ENCODE measurements at regions not wholly inside any gene's neighbourhood (a gene's known extent, or its start where the extent isn't known, plus 50 kb on each side); places are given as distances from the start of the nearest gene placed in this dataset.

DNA sequence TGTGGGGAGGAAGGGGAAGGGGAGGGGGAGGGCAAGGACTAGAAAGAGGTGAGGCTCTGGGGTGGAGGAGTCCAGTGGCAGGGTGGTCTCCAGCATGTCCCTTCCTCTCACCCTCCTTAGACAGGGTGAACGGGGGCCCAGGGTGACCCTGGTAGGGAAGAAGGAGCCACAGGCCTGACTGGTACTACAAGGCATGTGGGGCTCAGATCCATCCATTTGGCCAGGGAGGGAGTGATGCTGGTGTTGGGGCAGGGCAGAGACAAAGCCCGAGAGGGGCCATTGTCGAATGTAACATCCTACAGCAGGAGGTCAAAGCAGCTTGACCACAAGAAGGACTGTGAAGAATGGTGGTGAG is 69.0 kb upstream of the SHISAL1 start:
- peaks cover 28% of the 10 kb centered on the region for H3K27me3 Mint-ChIP-seq (ENCODE audit: low read depth)

DNA sequence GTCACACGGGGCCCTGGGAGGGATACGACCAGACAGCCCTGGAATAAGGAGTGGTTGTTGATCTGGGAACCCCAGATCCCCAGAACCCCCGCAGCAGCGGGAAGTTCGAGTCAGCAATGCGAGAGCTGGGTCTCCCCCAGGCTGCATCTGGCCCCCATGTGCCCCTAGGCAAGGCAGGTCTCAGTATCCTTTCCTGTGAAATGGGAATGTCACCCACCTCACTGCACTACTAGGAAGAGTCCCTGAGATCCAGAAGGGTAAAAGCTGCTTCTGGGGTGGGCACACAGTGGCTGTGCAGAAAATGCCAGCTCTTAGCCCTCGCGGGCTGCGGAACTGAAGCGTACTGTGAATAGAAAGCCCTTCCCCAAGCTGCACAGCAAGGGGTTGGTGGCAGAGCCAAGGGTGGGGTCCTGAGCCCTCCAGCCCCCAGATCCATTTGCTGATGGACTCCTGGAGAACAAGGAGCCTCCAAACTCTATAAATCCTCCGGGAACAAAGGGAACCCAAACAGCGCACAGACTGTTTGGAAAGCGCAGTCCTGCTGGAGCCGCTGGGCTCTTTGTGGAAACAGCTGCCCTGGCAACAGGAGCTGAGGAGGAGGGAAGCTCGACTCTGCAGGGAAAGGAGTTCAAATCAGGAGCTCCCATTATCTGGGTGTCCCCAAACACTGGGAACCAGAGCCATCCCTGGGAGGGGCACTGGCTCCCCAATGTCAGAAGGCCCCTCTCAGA is 68.2 kb upstream of the SHISAL1 start:
- Mint-ChIP-seq H3K36me3 (no peaks in the 10 kb centered on the region), H3K4me3 (no peak overlapping the region), H3K4me1 (peaks cover 5% of the 10 kb centered on the region), H3K9me3 (peaks cover 19% of the 10 kb centered on the region), H3K27me3 (ENCODE audit: low read depth) (peaks cover 23% of the 10 kb centered on the region), H3K27ac (no peak overlapping the region)
- TF ChIP-seq, protein P1, sequence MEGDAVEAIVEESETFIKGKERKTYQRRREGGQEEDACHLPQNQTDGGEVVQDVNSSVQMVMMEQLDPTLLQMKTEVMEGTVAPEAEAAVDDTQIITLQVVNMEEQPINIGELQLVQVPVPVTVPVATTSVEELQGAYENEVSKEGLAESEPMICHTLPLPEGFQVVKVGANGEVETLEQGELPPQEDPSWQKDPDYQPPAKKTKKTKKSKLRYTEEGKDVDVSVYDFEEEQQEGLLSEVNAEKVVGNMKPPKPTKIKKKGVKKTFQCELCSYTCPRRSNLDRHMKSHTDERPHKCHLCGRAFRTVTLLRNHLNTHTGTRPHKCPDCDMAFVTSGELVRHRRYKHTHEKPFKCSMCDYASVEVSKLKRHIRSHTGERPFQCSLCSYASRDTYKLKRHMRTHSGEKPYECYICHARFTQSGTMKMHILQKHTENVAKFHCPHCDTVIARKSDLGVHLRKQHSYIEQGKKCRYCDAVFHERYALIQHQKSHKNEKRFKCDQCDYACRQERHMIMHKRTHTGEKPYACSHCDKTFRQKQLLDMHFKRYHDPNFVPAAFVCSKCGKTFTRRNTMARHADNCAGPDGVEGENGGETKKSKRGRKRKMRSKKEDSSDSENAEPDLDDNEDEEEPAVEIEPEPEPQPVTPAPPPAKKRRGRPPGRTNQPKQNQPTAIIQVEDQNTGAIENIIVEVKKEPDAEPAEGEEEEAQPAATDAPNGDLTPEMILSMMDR (IDR thresholded peaks at IDR 0.05; ENCODE audit: unreplicated experiment): no peak
- DNase-seq (ENCODE audit: low spot score in 2 of 2, unreplicated experiment in 2 of 2): no peak

More for the DNA sequence above, 69.0 kb upstream of the SHISAL1 start:
- DNase-seq (ENCODE audit: low spot score in 2 of 2, unreplicated experiment in 2 of 2): no peak
- no peak overlapping the region for H3K27ac Mint-ChIP-seq
- no peaks in the 10 kb centered on the region for H3K36me3 Mint-ChIP-seq
- H3K4me3 Mint-ChIP-seq: no peak overlapping the region
- H3K4me1 Mint-ChIP-seq: peaks cover 5% of the 10 kb centered on the region
- TF ChIP-seq, protein P1 (IDR thresholded peaks at IDR 0.05; ENCODE audit: unreplicated experiment): no peak
- peaks cover 12% of the 10 kb centered on the region for H3K9me3 Mint-ChIP-seq

- TF ChIP-seq, protein P1 (IDR thresholded peaks at IDR 0.05; ENCODE audit: unreplicated experiment): no peak
- Mint-ChIP-seq H3K27ac (no peak overlapping the region), H3K36me3 (peaks cover 4% of the 10 kb centered on the region), H3K27me3 (ENCODE audit: low read depth) (peaks cover 23% of the 10 kb centered on the region), H3K9me3 (peaks cover 25% of the 10 kb centered on the region), H3K4me1 (peaks cover 5% of the 10 kb centered on the region), H3K4me3 (no peak overlapping the region)
- DNase-seq (ENCODE audit: low spot score in 2 of 2, unreplicated experiment in 2 of 2): no peak
Measured at GRCh38 chr22:44379817-44380755, 67.3 kb upstream of the SHISAL1 start.

- DNase-seq (ENCODE audit: low spot score in 2 of 2, unreplicated experiment in 2 of 2): no peak
- peaks cover 20% of the 10 kb centered on the region for H3K27me3 Mint-ChIP-seq (ENCODE audit: low read depth)
- H3K36me3 Mint-ChIP-seq: peaks cover 6% of the 10 kb centered on the region
- H3K27ac Mint-ChIP-seq: no peak overlapping the region
- TF ChIP-seq, protein P1 (IDR thresholded peaks at IDR 0.05; ENCODE audit: unreplicated experiment): no peak
- H3K4me3 Mint-ChIP-seq: no peak overlapping the region
- peaks cover 5% of the 10 kb centered on the region for H3K4me1 Mint-ChIP-seq
- H3K9me3 Mint-ChIP-seq: peaks cover 37% of the 10 kb centered on the region
Measured at GRCh38 chr22:44378380-44378779, 65.6 kb upstream of the SHISAL1 start.

DNA sequence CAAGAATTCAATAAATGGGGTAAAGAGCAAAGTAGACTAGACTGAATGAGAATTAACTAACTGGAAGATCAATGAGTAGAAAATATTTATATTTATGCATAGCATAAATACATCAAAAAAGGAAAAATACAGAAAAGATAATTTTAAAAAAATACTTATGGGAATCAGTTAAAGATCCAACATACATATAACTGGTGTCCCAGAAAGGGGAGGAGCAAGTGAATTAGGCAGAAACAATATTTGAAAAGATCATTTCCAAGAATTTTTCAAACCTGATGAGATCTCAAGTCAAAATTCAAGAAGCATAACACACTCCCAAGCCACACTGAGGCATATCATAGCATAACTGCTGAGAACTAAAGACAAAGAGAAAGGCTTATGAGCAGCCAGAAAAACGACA is 62.7 kb upstream of the SHISAL1 start:
- no peak overlapping the region for H3K4me3 Mint-ChIP-seq
- peaks cover 6% of the 10 kb centered on the region for H3K36me3 Mint-ChIP-seq
- TF ChIP-seq, protein P1 (IDR thresholded peaks at IDR 0.05; ENCODE audit: unreplicated experiment): no peak
- no peak for DNase-seq (ENCODE audit: low spot score in 2 of 2, unreplicated experiment in 2 of 2)
- peaks cover 2% of the 10 kb centered on the region for H3K4me1 Mint-ChIP-seq
- H3K27ac Mint-ChIP-seq: no peak overlapping the region
- peaks cover 37% of the 10 kb centered on the region for H3K9me3 Mint-ChIP-seq
- peaks cover 6% of the 10 kb centered on the region for H3K27me3 Mint-ChIP-seq (ENCODE audit: low read depth)

Measured in mesothelial cell of epicardium (in vitro differentiated cells).